HEK293T (cell line): ENCODE measurements at regions not wholly inside any gene's neighbourhood (a gene's known extent, or its start where the extent isn't known, plus 50 kb on each side); places are given as distances from the start of the nearest gene placed in this dataset.

Experiments
- CTCF ChIA-PET: fragments of 350-600 bp; formaldehyde crosslinking; extraction: SDS; loops from one replicate; lab custom pipeline; 2021; ENCODE audit warnings: antibody characterized with exemption, inconsistent platforms; lab: Yijun Ruan, JAX
- POLR2A ChIA-PET: fragments of 350-600 bp; formaldehyde crosslinking; extraction: SDS; loops from one replicate; lab custom pipeline; 2020; ENCODE audit warnings: antibody characterized with exemption, inconsistent platforms; lab: Yijun Ruan, JAX
- DNase-seq: peaks from one replicate; pipeline ENCODE4 v3.0.0; 2012; ENCODE audit warnings: mixed read lengths; ENCODE audit errors: extremely low spot score
- ARNT ChIP-seq: fragments of 450-650 bp; IDR thresholded peaks from 2 replicates; pipeline ENCODE4 v1.6.1; 2017; ENCODE audit warnings: mild to moderate bottlenecking
- BHLHE40 ChIP-seq: fragments of 450-650 bp; IDR thresholded peaks from 2 replicates; pipeline ENCODE4 v1.6.1; 2016; ENCODE audit warnings: mild to moderate bottlenecking, moderate library complexity, borderline replicate concordance
- CTBP1 ChIP-seq: fragments of 450-650 bp; IDR thresholded peaks from 2 replicates; pipeline ENCODE4 v1.6.1; 2016; ENCODE audit warnings: borderline replicate concordance
- ELF4 ChIP-seq: fragments of 450-650 bp; IDR thresholded peaks from 2 replicates; pipeline ENCODE4 v1.6.1; 2017; ENCODE audit warnings: antibody characterized with exemption
- FOXA1 ChIP-seq: fragments of 450-650 bp; IDR thresholded peaks from 2 replicates; pipeline ENCODE4 v1.6.1; 2016; ENCODE audit warnings: mild to moderate bottlenecking
- FOXK2 ChIP-seq: fragments of 450-650 bp; IDR thresholded peaks from 2 replicates; pipeline ENCODE4 v1.6.1; 2016; ENCODE audit warnings: mild to moderate bottlenecking
- FOXM1 ChIP-seq: fragments of 450-650 bp; IDR thresholded peaks from 2 replicates; pipeline ENCODE4 v1.6.1; 2017; ENCODE audit warnings: mild to moderate bottlenecking, borderline replicate concordance
- HDGF ChIP-seq: fragments of 450-650 bp; IDR thresholded peaks from 2 replicates; pipeline ENCODE4 v1.6.1; 2017; ENCODE audit warnings: antibody characterized with exemption, borderline replicate concordance
- L3MBTL2 ChIP-seq: fragments of 450-650 bp; conservative IDR thresholded peaks from 2 replicates; pipeline ENCODE4 v1.6.1; 2016; ENCODE audit warnings: mild to moderate bottlenecking
- LEF1 ChIP-seq: fragments of 450-650 bp; IDR thresholded peaks from 2 replicates; pipeline ENCODE4 v1.6.1; 2017; ENCODE audit warnings: mild to moderate bottlenecking, borderline replicate concordance
- NFRKB ChIP-seq: fragments of 450-650 bp; IDR thresholded peaks from 2 replicates; pipeline ENCODE4 v1.6.1; 2016; ENCODE audit warnings: mild to moderate bottlenecking, moderate library complexity
- SP1 ChIP-seq: fragments of 450-650 bp; IDR thresholded peaks from 2 replicates; pipeline ENCODE4 v1.6.1; 2017
- SUZ12 ChIP-seq: fragments of 450-650 bp; IDR thresholded peaks from 2 replicates; pipeline ENCODE4 v1.6.1; 2016; ENCODE audit warnings: mild to moderate bottlenecking
- TARDBP ChIP-seq: fragments of 450-650 bp; IDR thresholded peaks from 2 replicates; pipeline ENCODE4 v1.6.1; 2016
- ZNF384 ChIP-seq: fragments of 450-650 bp; IDR thresholded peaks from 2 replicates; pipeline ENCODE4 v1.6.1; 2016
- TF ChIP-seq, protein P1 (sequence below): fragments of 450-650 bp; IDR thresholded peaks from 2 replicates; pipeline ENCODE4 v1.6.1; 2016

DNA sequence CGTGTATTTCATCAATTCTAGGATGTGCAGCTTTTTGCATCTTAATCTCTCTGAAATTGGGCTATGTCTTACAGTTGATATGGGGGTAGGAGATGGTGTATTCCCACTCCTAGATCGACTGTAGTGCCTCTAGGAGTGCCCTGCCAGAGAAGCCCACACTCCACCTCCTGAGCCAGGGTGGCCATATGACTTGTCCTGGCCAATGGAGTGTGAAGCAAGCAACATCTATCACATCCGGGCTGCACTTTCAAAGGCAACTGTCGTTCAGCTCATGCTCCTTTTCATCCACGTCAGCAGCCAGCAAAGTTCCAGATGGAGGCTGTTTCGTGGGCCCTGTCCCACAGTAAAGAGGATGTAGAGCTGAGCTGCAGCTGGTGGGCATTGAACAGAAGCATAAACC lies 149.4 kb upstream of the SLC1A4 start:
- ChIA-PET POLR2A (interaction anchor here (1.2 kb wide), 1 partner anchor 186 kb away, joined by 4 read pairs; the partner anchor contains the start of gene SERTAD2), CTCF (interaction anchor here (1.6 kb wide), 1 partner anchor 8 kb away, joined by 3 read pairs; no protein-coding TSS in a partner anchor)
- TF ChIP-seq, protein P1, sequence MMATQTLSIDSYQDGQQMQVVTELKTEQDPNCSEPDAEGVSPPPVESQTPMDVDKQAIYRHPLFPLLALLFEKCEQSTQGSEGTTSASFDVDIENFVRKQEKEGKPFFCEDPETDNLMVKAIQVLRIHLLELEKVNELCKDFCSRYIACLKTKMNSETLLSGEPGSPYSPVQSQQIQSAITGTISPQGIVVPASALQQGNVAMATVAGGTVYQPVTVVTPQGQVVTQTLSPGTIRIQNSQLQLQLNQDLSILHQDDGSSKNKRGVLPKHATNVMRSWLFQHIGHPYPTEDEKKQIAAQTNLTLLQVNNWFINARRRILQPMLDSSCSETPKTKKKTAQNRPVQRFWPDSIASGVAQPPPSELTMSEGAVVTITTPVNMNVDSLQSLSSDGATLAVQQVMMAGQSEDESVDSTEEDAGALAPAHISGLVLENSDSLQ = no peak
- TF ChIP-seq SUZ12 (no peak), ZNF384 (no peak), FOXM1 (no peak), ELF4 (no peak), HDGF (no peak), CTBP1 (no peak), LEF1 (no peak), TARDBP (no peak), SP1 (no peak), L3MBTL2 (no peak), FOXK2 (no peak), ARNT (no peak), BHLHE40 (no peak), FOXA1 (no peak), NFRKB (no peak)
- DNase-seq = no peak

DNA sequence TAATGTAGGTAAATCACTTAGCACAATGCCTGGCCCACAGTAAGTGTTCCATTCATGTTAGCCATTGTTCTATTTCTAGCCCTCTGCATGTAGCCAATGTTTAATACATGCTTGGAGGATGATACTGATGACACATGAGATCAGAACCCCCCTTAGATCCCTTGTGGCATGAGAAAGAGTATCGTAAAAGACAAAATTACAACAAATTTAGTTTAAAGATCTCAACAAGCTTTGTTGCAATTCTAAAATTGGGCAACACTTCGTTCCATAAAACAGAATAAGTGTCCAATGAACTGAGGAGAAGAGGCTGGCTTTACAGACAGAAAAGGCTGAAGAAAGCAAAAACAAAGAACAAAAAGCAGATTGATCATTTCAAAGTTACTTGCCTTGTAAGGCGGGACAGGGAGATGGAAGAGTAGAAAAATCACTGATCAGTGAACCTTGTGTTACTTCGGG lies 148.7 kb upstream of the SLC1A4 start:
- POLR2A ChIA-PET = interaction anchor here (1.2 kb wide), 2 partner anchors 10 to 187 kb away, joined by 4 read pairs; partner anchors contain the start of gene SERTAD2
- DNase-seq = no peak
- TF ChIP-seq FOXK2 (no peak), LEF1 (no peak), HDGF (no peak), ZNF384 (no peak), TARDBP (no peak), SP1 (no peak)
- CTCF ChIA-PET = interaction anchor here (1.6 kb wide), 1 partner anchor 9 kb away, joined by 3 read pairs; no protein-coding TSS in a partner anchor

DNA sequence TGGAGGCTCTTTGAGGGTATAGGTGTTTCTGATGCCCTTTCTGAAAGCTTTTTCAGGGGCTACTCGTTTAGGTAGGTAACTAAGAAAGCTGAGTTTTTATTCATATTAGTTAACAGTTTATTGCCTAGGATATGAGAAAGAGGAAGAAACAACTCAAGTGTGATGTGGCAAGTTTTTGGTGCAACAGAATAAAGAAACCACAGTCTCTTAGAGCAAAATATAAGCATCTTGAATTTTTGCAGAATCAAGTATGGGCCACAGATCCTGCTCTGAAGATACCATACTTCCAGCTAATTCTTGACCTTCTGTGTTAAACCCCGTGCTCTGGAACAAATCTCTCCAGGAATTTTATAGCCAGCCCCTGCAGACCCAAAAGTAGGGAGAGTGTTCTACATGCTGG lies 147.7 kb upstream of the SLC1A4 start:
- no peak for DNase-seq
- CTCF ChIA-PET = interaction anchor here (1.0 to 1.6 kb wide), 2 partner anchors 10 kb away, joined by 3 to 5 read pairs; no protein-coding TSS in a partner anchor
- POLR2A ChIA-PET = interaction anchor here (1.2 kb wide), 1 partner anchor 9 kb away, joined by 4 read pairs; no protein-coding TSS in a partner anchor
- TF ChIP-seq, protein P1 = no peak
- no peak for TF ChIP-seq CTBP1
- no peak for TF ChIP-seq FOXK2
- TF ChIP-seq FOXM1 = no peak
- no peak for TF ChIP-seq FOXA1
- TF ChIP-seq TARDBP = no peak
- TF ChIP-seq SP1 = no peak

DNA sequence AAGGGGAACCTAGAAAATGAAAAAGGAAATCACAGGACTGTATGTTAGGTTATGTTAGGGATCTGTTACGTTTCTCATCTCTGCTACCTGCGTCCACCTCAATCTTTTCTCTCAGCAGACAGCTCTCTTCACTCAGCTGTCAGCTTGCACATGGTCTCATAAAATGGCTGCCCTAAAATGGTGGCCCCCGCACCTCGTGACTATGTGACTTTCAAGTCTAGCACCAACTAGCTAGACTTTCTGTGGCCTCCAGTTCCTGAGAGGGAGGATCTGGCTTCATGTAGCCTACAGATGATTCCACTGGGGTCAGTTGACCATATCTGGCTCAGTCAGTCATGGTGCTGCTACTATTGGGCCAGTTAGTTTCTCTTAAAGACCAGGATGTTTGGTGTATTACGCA lies 147.2 kb upstream of the SLC1A4 start:
- POLR2A ChIA-PET = no interaction called here
- no peak for DNase-seq
- CTCF ChIA-PET = interaction anchor here (1.0 kb wide), 1 partner anchor 11 kb away, joined by 5 read pairs; no protein-coding TSS in a partner anchor
- TF ChIP-seq CTBP1 = no peak
- TF ChIP-seq ARNT = no peak
- TF ChIP-seq FOXM1 = no peak
- no peak for TF ChIP-seq L3MBTL2
- TF ChIP-seq, protein P1 = no peak
- no peak for TF ChIP-seq SP1
- TF ChIP-seq SUZ12 = no peak

DNA sequence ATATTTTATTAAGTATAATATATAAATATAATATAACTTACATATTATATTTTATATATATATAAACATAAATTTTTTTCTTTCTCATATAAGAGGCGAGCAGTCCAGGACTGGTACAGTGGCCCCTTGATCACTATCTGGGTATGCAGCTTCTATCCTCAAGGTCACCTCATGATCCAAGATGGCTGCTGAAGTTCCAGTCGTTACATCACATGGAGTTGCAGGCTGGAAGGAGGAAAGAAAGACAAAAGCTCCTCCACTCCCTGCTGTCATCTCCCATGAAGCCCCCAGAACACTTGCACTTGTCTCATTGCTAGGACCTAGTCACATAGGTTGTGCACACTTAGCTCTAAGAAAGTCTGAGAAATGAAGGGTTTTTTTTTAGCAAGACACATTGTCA lies 145.1 kb upstream of the SLC1A4 start:
- no peak for TF ChIP-seq ELF4
- CTCF ChIA-PET = no interaction called here
- POLR2A ChIA-PET = no interaction called here
- DNase-seq = no peak

DNA sequence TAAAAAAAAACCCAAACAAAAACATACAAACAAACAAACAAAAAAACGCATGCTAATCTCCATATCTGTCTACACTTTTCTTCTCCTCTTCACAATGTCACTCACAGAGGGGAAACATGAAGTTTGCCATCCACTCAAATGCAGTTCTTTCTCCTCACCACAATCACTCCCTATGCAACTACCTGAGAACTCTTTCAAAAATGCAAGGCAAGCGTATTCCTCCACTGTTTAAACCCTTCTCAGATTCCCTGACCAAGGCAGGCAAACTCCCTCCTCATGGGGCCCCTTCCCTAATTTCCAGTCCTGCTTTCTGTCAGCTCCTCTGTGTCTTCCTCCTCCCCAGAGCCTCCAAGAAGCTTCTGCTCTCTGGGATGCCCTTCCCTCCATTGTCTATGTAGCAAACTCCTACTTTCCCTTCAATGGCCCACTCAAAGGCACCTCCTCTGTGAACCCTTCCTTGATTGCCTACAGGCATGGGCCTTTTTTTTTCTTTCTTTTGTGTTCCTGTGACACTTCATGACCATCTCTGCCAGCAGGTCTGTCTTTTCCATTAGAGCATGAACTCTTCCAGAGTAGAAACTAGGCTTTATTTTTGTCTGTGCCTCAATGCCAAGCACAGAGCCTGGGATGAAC lies 143.8 kb upstream of the SLC1A4 start:
- CTCF ChIA-PET = no interaction called here
- TF ChIP-seq, protein P1 = no peak
- no peak for TF ChIP-seq SUZ12
- no peak for TF ChIP-seq CTBP1
- TF ChIP-seq TARDBP = no peak
- no peak for TF ChIP-seq ELF4
- TF ChIP-seq LEF1 = no peak
- TF ChIP-seq FOXK2 = no peak
- no peak for TF ChIP-seq FOXA1
- no peak for TF ChIP-seq BHLHE40
- no peak for TF ChIP-seq SP1
- no peak for TF ChIP-seq FOXM1
- TF ChIP-seq ARNT = no peak
- no peak for TF ChIP-seq HDGF
- POLR2A ChIA-PET = no interaction called here
- DNase-seq = no peak
